K562 (cell line): ENCODE measurements at regions not wholly inside any gene's neighbourhood (a gene's known extent, or its start where the extent isn't known, plus 50 kb on each side); places are given as distances from the start of the nearest gene placed in this dataset.

Experiments
- ATF3 ChIP-seq, 2 experiments: fragments of 450-650 bp in 1 of 2; sonication (generic) in 1 of 2; formaldehyde crosslinking in 1 of 2; IDR thresholded peaks in 1 of 2; conservative IDR thresholded peaks in 1 of 2; 2 replicates each; pipeline versions ENCODE4 v1.6.1 to v1.8.1; 2016 to 2023; ENCODE audit warnings: mild to moderate bottlenecking in 2 of 2, moderate library complexity in 2 of 2, inconsistent platforms in 1 of 2, missing genetic modification reagents in 1 of 2
- CTBP1 ChIP-seq: fragments of 450-650 bp; IDR thresholded peaks from 2 replicates; pipeline ENCODE4 v1.6.1; 2016; ENCODE audit warnings: borderline replicate concordance
- EHMT2 ChIP-seq: fragments of 450-650 bp; IDR thresholded peaks from 2 replicates; pipeline ENCODE4 v1.6.1; 2018; ENCODE audit warnings: antibody characterized with exemption
- MAFK ChIP-seq: IDR thresholded peaks from 2 replicates; pipeline ENCODE4 v1.6.1; 2011; ENCODE audit warnings: low read length, improper control_type of control experiment
- NCOR1 ChIP-seq: fragments of 450-650 bp; IDR thresholded peaks from 2 replicates; pipeline ENCODE4 v1.6.1; 2016; ENCODE audit warnings: mild to moderate bottlenecking, moderate library complexity
- POLR2AphosphoS5 ChIP-seq: IDR thresholded peaks from 2 replicates; pipeline ENCODE4 v1.6.1; 2011; ENCODE audit warnings: mild to moderate bottlenecking, low read depth, low read length, moderate library complexity; ENCODE audit not compliant: control insufficient read depth, insufficient read depth
- SIN3A ChIP-seq, 2 experiments: fragments of 150-350 bp in 1 of 2; IDR thresholded peaks; 2 replicates each; pipeline ENCODE4 v1.6.1; 2011 to 2016; ENCODE audit warnings: borderline replicate concordance in 2 of 2, low read depth in 2 of 2, low read length in 2 of 2, mild to moderate bottlenecking in 2 of 2, moderate library complexity in 2 of 2; ENCODE audit not compliant: control insufficient read depth in 1 of 2
- SMAD1 ChIP-seq: fragments of 150-350 bp; IDR thresholded peaks from 2 replicates; pipeline ENCODE4 v1.6.1; 2014; ENCODE audit warnings: low read length, low read depth; ENCODE audit not compliant: partially characterized antibody
- TCF3 ChIP-seq: sonication (generic); formaldehyde crosslinking; IDR thresholded peaks from 2 replicates; pipeline ENCODE4 v1.4.0; 2020; ENCODE audit warnings: mild to moderate bottlenecking, missing genetic modification reagents
- ZBTB17 ChIP-seq: fragments of 450-650 bp; formaldehyde crosslinking; IDR thresholded peaks from 2 replicates; pipeline ENCODE4 v1.4.0; 2020; ENCODE audit warnings: mild to moderate bottlenecking
- TF ChIP-seq, protein P1 (sequence below), 3 experiments: IDR thresholded peaks in 2 of 3; conservative IDR thresholded peaks in 1 of 3; 2 replicates each; pipeline ENCODE4 v1.5.1; 2011 to 2012; ENCODE audit warnings: low read length in 3 of 3, mild to moderate bottlenecking in 3 of 3, control low read depth in 2 of 3, improper control_type of control experiment in 1 of 3, inconsistent platforms in 1 of 3, low read depth in 1 of 3, mixed read lengths in 1 of 3, moderate library complexity in 1 of 3; ENCODE audit not compliant: insufficient read depth in 2 of 3
- TF ChIP-seq, protein P2 (sequence below): fragments of 450-650 bp; formaldehyde crosslinking; IDR thresholded peaks from 2 replicates; pipeline ENCODE4 v1.4.0; 2020; ENCODE audit warnings: mild to moderate bottlenecking, moderate library complexity
- TF ChIP-seq, protein P3 (sequence below): fragments of 250-450 bp; sonication (Bioruptor Pico); IDR thresholded peaks from 2 replicates; pipeline ENCODE4 v1.5.0; 2021

DNA sequence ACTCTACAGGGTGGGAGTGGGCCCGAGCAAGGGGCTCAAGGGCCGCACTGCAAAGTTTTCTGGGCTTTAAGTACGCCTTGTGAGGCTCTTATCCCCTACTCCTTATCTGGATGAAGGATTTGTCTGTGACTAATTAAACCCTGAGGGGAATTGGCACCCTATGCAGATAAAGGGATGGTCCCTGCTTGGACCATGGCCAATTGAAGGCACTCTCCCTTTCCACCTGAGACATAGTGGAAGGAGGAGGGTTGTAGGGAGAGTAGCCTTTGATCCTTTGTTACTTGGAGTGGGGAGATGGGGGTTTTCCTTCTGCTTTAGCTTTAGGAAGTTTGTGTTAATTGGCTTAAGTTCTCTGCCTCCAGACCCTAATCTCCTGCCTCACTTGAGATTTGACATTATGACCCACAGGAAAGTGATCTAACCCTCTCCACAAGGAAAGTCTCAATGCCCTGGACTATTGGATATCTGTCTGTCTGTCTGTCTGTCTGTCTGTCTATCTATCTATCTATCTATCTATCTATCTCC lies 1158.8 kb upstream of the SORCS1 start:
- TF ChIP-seq MAFK, result no peak
- TF ChIP-seq CTBP1, result no peak
- no peak for TF ChIP-seq TCF3 (CRISPR knock-in tag)
- TF ChIP-seq POLR2AphosphoS5, result no peak
- TF ChIP-seq SIN3A (IDR thresholded peaks at IDR 0.05; ENCODE audit: borderline replicate concordance in 2 of 2, control insufficient read depth in 1 of 2, low read depth in 2 of 2, low read length in 2 of 2), result no peak
- no peak for TF ChIP-seq SMAD1
- TF ChIP-seq, protein P1, sequence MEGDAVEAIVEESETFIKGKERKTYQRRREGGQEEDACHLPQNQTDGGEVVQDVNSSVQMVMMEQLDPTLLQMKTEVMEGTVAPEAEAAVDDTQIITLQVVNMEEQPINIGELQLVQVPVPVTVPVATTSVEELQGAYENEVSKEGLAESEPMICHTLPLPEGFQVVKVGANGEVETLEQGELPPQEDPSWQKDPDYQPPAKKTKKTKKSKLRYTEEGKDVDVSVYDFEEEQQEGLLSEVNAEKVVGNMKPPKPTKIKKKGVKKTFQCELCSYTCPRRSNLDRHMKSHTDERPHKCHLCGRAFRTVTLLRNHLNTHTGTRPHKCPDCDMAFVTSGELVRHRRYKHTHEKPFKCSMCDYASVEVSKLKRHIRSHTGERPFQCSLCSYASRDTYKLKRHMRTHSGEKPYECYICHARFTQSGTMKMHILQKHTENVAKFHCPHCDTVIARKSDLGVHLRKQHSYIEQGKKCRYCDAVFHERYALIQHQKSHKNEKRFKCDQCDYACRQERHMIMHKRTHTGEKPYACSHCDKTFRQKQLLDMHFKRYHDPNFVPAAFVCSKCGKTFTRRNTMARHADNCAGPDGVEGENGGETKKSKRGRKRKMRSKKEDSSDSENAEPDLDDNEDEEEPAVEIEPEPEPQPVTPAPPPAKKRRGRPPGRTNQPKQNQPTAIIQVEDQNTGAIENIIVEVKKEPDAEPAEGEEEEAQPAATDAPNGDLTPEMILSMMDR (IDR thresholded peaks at IDR 0.05 in 2 of 3, conservative IDR thresholded peaks at IDR 0.05 in 1 of 3; ENCODE audit: insufficient read depth in 2 of 3, low read depth in 1 of 3, low read length in 3 of 3), result no peak
- no peak for TF ChIP-seq EHMT2
- TF ChIP-seq NCOR1, result no peak
- no peak for TF ChIP-seq ATF3 (IDR thresholded peaks at IDR 0.05)
- TF ChIP-seq ATF3 (CRISPR knock-in tag; conservative IDR thresholded peaks at IDR 0.05), result no peak
- TF ChIP-seq, protein P2, sequence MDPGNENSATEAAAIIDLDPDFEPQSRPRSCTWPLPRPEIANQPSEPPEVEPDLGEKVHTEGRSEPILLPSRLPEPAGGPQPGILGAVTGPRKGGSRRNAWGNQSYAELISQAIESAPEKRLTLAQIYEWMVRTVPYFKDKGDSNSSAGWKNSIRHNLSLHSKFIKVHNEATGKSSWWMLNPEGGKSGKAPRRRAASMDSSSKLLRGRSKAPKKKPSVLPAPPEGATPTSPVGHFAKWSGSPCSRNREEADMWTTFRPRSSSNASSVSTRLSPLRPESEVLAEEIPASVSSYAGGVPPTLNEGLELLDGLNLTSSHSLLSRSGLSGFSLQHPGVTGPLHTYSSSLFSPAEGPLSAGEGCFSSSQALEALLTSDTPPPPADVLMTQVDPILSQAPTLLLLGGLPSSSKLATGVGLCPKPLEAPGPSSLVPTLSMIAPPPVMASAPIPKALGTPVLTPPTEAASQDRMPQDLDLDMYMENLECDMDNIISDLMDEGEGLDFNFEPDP (CRISPR knock-in tag), result no peak
- no peak for TF ChIP-seq ZBTB17 (CRISPR knock-in tag)
- TF ChIP-seq, protein P3, sequence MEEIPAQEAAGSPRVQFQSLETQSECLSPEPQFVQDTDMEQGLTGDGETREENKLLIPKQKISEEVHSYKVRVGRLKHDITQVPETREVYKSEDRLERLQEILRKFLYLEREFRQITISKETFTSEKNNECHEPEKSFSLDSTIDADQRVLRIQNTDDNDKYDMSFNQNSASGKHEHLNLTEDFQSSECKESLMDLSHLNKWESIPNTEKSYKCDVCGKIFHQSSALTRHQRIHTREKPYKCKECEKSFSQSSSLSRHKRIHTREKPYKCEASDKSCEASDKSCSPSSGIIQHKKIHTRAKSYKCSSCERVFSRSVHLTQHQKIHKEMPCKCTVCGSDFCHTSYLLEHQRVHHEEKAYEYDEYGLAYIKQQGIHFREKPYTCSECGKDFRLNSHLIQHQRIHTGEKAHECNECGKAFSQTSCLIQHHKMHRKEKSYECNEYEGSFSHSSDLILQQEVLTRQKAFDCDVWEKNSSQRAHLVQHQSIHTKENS (CRISPR knock-in tag), result no peak
